ENCODE measurements at regions not wholly inside any gene's neighbourhood (a gene's known extent, or its start where the extent isn't known, plus 50 kb on each side); places are given as distances from the start of the nearest gene placed in this dataset.

GRCh38 chrX:106356580-106356979 lies 188.5 kb downstream of the PWWP3B start:
- no peak for DNase-seq (ENCODE audit: low read depth in 2 of 2)
- H3K4me3 ChIP-seq (replicated peaks in 1 of 2; ENCODE audit: low read depth in 2 of 2, low read length in 2 of 2) = no peak overlapping the region
- TF ChIP-seq CTCF (IDR thresholded peaks at IDR 0.05; ENCODE audit: low read depth, low read length) = no peak

GRCh38 chrX:106363214-106363613 lies 195.1 kb downstream of the PWWP3B start:
- no peak for DNase-seq (ENCODE audit: low read depth in 2 of 2)
- TF ChIP-seq CTCF (IDR thresholded peaks at IDR 0.05; ENCODE audit: low read depth, low read length) = no peak
- no peak overlapping the region for H3K4me3 ChIP-seq (replicated peaks in 1 of 2; ENCODE audit: low read depth in 2 of 2, low read length in 2 of 2)

- no peak overlapping the region for H3K4me3 ChIP-seq (replicated peaks in 1 of 2; ENCODE audit: low read depth in 2 of 2, low read length in 2 of 2)
- DNase-seq (ENCODE audit: low read depth in 2 of 2) = no peak
- no peak for TF ChIP-seq CTCF (IDR thresholded peaks at IDR 0.05; ENCODE audit: low read depth, low read length)
These were observed 210.5 kb downstream of the PWWP3B start for GRCh38 chrX:106378616-106379015.

- no peak for TF ChIP-seq CTCF (IDR thresholded peaks at IDR 0.05; ENCODE audit: low read depth, low read length)
- H3K4me3 ChIP-seq (replicated peaks in 1 of 2; ENCODE audit: low read depth in 2 of 2, low read length in 2 of 2) = no peak overlapping the region
- DNase-seq (ENCODE audit: low read depth in 2 of 2) = peak; percentile 1 to 25
These were observed 220.4 kb upstream of the RADX start for GRCh38 chrX:106391284-106391911.

GRCh38 chrX:106392346-106392745 lies 219.4 kb upstream of the RADX start:
- TF ChIP-seq CTCF (IDR thresholded peaks at IDR 0.05; ENCODE audit: low read depth, low read length) = no peak
- no peak overlapping the region for H3K4me3 ChIP-seq (replicated peaks in 1 of 2; ENCODE audit: low read depth in 2 of 2, low read length in 2 of 2)
- no peak for DNase-seq (ENCODE audit: low read depth in 2 of 2)

- no peak overlapping the region for H3K4me3 ChIP-seq (replicated peaks in 1 of 2; ENCODE audit: low read depth in 2 of 2, low read length in 2 of 2)
- DNase-seq (ENCODE audit: low read depth in 2 of 2) = peak; percentile 18 to 32
- no peak for TF ChIP-seq CTCF (IDR thresholded peaks at IDR 0.05; ENCODE audit: low read depth, low read length)
These were observed 213.8 kb upstream of the RADX start for GRCh38 chrX:106397788-106398538.
